GM19351 (cell line): ENCODE measurements at regions not wholly inside any gene's neighbourhood (a gene's known extent, or its start where the extent isn't known, plus 50 kb on each side); places are given as distances from the start of the nearest gene placed in this dataset.
"Not testable (repeated sequence)": the region's sequence is repeated elsewhere in the genome, so short reads cannot be mapped to it uniquely, and the experiment has no call there.

Source experiments
- ATAC-seq: cut with Tn5 transposase; IDR thresholded peaks from one replicate; pipeline ENCODE4 v1.9.1; 2021; ENCODE audit warnings: mild to moderate bottlenecking, moderate library complexity; ENCODE audit not compliant: unreplicated experiment

DNA sequence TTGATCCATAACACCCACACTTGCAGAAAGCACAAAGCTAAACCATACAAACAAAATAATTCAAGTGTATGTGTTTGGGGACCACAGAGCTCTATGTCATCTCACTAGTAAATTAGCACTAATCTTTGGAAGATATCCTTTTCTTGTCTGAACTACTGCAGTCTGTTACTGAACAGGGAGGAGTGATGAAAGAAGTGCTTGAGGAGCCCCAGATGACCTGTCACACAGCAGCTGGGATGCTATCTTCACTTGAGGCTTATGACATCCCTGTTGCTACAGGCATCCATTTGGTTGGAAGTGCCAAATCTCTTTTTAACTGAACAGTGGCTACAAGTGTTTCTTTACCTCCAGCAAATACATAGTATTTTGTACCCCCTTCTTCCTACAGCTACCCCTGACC is 386.3 kb upstream of the CHAC2 start:
- ATAC-seq = no peak

DNA sequence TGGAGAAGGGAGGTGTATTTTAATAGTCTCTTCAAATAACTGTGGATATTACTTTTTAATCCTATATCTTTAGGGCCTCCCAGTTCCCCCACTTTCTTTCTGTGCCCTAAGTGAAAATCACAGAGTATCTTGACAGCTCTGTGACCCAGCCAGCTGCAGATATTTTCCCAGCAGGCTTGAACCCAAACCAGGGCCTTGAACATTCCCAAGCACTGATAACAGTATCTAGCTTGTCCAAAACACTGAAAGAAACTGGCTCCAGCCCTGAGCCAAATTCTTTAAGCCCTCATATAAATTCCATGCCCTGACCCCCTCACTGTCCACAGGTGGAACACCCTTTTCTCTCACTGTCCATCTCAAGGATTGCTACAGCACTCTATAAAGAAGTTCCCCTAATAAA is 388.1 kb upstream of the CHAC2 start:
- no peak for ATAC-seq

DNA sequence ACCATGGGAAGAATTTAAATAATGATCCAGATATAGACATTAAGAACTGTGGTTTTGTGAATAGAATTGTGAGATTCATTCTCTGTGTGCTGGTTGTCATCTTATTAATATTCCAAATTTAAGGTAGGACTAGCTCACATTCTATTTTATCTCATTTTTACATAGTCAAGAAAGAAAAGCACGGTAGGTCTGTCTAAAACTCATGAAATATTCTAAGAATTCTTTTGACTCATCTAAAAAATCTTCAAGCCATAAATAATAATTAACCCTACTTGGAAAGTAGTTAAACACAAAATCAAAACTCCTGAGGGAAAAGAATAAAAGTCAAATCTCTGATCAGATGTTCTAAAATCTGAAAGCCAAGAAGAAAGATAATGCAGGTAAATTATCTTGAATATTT is 388.8 kb upstream of the CHAC2 start:
- no peak for ATAC-seq

DNA sequence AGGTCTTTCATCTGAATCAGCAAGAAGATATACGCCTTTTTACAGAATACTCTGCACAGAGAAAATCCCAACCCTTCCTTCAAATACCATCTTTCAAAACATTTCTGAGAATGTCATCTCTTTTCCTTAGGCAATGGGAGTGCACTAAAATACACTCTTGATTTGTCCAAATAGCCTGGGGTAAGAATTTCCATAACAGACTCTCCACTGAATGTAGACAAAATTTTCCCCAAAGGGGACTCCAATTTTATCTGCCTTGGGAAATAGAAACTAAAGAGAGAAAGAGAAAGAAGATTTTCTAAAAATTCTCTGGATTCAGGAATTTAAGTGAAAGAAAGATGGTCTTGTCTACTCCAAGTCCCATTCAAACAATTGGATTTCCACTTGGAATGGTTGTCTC is 394.5 kb upstream of the CHAC2 start:
- no peak for ATAC-seq

DNA sequence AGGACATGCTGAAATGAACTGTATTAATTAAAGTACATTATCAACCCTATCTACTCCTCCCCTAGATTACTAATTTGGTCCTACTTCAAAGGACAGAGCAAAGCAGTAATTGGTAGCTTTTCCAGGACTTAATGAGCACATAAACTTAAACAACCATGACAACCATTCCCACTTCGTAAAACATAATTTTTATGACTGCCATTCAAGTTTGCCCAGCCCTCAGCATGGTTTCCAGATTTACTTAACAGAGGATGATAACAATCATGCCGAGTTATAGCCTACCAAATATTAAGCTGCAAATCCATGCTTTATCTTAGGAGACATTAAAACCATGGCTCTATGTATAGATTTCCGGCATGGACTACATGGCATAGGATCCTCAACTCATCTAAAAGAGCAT is 401.1 kb upstream of the CHAC2 start:
- ATAC-seq = no peak

DNA sequence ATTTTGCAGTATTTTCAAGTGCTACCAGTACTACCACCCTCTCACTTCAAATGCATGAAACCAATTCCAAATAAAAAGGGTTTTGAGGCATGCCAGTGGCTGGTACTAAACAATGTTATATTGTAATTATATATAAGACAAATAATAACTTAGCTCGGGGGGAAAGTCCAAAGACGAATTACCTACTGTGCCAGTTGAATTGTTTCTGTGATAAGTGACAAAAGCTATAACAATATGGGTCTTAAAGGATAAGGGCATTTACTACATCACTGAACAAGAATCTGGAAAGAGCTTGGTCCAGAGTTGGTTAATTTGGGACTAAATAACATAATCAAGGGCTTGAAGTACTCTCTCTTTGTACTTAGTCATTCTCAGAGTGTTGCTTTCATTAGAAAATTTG is 404.7 kb upstream of the CHAC2 start:
- no peak for ATAC-seq

DNA sequence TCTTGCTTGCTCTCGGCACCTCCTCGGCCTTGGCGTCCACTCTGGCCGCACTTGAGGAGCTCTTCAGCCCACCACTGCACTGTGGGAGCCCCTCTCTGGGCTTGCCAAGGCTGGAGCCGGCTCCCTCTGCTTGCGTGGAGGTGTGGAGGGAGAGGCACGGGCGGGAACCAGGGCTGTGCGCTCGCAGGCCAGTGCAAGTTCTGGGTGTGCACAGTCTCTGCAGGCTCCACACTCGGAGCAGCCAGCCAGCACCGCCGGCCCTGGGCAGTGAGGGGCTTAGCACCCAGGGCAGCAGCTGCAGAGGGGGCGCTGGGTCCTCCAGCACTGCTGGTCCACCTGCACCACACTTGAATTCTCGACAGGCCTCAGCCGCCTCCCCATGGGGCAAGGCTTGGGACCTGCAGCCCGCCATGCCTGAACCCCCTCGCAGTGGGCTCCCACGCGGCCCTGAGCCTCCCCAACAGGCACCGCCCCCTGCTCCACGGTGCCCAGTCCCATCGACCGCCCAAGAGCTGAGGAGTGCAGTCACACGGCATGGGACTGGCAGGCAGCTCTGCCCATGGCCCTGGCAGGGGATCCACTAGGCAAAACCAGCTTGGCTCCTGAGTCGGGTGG is 411.2 kb upstream of the CHAC2 start:
- no peak for ATAC-seq

DNA sequence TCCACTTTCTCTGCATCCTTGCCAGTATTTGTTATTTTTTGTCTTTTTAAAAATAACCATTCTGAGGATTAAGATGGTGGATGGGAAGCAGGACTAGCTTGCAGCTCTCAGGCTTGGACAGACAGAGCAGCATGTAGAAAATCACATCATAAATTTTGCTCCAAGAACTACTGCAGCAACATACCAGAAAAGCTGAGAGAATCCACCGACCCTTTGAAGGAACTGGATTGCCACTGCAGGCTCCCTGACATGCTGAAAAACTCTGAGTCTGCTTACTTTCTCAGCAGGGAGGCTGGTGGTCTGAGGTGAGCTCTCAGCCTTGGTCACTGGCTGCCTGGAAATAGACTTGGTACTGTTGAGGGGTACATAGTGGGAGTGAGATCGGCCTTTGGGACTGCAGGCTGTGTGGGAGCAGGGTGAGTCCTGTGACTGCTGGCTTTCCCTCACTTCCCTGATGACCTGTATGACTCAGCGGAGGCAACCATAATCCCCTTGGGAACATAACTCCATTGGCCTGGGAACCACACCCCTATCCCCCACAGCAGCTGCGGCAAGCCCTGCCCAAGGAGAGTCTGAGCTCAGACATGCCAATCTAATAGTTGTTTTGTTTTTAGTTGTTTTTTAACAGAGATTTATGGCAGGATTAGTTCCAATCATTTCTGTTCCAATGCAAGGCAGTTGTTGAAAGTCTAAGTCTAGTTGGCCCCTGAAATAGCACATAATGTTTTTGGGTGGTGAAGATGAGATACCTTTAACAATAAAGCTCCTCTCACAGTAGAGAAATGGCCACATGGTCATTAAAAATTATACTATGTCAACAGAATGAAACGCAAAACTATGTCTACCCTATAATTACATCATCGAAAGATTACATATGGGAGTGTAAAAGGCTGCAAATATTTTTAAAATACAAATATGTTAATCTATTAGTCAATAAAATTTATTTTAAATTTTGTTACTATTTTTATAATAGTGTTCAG is 414.2 kb upstream of the CHAC2 start:
- no peak for ATAC-seq

DNA sequence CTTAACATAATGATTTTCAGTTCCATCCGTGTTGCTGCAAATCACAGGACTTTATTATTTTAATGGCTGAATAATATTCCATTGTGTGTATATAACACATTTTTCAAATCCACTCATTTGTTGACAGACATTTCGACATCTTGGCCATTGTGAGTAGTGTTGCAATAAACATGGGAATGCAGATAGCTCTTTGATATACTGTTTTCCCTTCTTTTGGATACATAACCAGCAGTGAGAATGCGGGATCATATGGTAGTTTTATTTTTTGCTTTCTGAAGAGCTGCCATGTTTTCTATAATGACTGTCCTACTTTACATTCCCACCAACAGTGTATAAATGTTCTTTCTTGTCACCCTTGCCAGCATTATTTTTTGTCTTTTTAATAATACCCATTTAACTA is 420.3 kb upstream of the CHAC2 start:
- no peak for ATAC-seq

DNA sequence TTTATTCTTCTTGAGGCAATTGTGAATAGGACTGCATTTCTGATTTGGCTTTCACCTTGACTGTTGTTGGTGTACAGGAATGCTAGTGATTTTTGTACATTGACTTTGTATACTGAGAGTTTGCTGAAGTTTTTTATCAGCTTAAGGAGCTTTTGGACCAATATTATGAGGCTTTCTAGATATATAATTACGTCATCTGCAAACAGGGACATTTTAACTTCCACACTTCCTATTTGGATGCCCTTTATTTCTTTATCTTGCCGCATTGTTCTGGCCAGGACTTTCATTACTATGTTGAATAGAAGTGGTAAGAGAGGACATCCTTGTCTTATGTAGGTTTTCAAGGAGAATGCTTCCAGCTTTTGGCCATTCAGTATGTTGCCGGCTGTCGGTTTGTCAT is 425.4 kb upstream of the CHAC2 start:
- ATAC-seq = no peak

DNA sequence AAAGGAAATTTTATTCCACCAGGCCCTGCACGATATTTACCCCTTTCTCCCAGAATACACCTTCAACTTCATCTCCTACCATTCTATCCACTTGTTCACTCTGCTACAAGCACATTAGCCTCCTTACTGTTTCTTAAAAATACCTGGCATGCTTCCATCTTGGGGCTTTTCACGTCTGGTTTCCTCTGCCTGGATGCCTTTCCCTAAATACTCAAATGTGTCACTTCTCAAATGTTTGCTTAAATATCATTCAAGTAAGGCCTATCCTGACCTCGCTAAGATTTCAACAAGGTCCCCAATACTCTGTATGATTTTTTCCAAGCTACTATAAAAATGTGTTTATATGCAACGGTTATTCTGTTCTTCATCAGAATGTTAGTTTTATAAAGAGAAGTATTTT is 433.0 kb upstream of the CHAC2 start:
- ATAC-seq = no peak

DNA sequence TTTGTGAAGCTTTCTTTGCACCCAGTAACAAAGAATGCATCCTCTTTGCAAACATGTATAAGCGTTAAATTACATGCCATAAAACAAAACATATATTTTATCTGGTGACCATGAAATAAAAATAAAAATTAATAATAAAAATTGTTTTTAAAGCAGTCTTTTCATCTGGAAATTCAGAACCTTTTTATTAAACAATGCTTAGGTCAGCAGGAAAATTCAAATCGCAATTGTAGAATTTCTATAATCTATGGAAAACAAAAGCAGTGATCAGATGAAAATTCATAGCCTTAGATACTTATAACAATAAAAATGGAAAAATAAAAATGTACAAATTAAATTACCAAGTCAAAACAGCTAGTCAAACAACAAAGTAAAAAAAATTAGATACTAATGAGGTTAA is 435.9 kb upstream of the CHAC2 start:
- no peak for ATAC-seq

DNA sequence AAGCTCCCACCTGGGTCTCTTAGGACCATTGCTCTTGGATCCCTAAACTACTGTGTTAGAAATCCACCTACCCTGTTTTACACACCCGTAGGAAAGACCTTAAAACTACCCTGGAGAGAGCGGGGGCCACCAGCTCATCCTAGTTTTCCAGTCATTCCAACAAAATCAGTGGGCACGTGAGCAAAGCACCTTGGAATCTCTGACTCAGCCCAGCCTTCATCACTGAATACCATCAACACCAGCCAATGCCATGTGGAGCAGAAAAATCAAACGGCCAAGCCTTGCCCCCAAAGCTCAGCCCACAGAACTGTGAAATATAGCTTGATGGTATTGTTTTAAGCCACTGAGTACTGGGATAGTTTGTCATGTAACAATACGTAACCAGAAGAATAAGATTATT is 449.7 kb upstream of the CHAC2 start:
- ATAC-seq = no peak

DNA sequence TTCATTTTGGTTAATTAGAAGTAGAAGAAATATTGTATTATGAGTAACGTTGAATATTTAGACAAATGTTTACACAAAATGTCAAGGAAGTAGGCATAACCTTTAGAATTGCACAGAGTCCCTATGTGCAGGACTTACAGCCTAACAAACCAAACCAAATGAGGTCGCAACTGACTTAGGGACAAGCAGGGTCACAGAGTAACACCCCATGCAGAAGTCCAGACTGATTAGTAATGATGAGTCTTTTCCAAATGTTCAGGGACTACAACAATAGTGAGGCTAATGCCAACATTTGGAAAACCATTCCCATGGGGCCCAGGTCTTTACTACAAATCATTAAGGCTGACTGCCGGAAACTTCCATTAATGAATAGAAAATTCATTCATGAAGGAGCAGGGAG is 452.5 kb upstream of the CHAC2 start:
- ATAC-seq = no peak

DNA sequence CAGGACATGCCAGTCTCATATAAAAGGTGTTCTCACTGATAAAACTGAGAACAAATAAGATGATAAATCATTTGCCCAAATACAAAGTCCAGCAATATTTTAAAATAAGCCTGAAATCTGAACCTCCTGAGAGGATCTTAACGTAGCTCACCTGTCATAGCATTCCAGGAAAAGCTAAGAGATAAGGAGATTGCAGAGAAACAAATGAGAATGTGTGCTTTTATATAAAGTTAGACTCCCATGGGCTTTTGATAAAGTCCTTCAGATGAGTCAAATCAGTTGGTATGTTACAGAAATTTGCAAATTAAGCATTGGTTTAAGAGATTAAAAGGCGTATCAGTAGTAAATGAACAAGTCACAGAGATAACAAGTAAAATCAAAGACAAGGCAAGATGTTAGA is 452.9 kb upstream of the CHAC2 start:
- ATAC-seq = no peak

DNA sequence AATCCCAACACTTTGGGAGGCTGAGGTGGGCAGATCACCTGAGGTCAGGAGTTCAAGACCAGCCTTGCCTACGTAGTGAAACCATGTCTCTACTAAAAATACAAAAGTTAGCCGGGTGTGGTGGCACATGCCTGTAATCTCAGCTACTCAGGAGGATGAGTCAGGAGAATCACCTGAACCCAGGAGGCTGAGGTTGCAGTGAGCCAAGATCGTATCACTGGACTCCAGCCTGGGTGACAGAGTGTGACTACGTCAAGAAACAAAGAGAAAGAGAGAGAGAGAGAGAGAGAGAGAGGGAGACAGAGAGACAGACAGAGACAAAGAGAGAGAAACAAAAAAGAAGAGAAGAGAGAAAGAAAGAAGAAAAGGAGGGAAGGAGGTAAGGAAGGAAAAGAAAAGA is 454.0 kb upstream of the CHAC2 start:
- ATAC-seq = not testable (repeated sequence)

DNA sequence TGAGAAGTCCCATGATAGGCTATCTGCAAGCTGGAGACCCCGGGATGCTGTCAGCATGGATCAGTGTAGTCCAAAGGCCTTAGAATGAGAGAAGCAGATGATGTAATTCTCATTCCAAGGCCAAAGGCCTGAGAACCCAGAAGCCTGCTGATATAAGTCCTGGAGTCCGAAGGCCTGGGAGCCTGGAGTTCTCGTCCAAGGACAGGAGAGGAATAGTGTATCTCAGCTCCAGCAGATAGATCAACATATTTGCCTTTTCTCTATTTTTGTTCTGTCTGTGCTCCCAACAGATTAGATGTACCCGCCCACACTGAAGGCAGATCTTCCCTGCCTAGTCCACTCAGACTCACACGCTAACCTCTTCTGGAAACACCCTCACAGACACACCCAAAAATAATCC is 454.9 kb upstream of the CHAC2 start:
- ATAC-seq = no peak

DNA sequence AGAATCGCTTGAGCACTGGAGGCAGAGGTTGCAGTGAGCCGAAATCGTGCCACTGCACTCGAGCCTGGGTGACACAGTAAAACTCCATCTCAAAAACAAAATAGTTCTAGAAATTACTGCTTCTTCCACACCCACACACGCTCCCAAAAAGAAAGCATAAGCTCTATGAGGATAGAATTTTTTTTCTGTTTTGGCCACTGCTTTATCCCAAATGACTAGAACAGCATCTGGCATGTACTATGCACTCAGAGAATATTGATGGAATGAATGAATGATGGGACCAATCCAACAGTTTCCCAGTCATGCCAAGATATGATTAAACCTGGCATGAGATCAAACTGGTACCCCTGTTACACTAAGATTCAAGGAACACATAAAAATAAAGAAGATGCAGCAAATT is 455.4 kb upstream of the CHAC2 start:
- no peak for ATAC-seq

DNA sequence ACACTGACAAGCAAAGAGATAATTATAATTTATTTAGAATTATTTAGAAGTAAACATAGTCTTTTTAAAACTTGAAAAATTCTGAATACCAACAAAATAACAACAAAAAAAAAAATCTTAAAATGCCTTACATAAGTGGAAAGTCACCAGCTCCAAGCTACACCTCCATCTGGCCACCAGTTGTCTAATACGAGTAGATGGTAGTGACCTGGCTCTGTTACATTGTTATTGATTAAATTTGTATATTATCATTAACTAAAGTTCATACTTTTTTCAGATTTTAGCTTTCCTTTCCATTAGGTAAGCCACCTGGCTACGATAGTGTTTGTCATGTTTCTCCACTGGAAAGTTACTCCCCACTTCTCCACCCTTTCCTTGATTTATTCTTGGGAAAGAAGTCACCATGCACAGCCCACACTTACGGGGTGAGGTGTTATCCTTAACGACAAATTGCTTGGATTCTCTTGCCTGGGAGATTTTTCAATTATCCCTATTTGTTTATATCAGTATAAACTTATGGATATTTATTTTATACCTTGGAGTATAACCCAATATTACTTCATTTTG is 464.5 kb upstream of the CHAC2 start:
- ATAC-seq = no peak

DNA sequence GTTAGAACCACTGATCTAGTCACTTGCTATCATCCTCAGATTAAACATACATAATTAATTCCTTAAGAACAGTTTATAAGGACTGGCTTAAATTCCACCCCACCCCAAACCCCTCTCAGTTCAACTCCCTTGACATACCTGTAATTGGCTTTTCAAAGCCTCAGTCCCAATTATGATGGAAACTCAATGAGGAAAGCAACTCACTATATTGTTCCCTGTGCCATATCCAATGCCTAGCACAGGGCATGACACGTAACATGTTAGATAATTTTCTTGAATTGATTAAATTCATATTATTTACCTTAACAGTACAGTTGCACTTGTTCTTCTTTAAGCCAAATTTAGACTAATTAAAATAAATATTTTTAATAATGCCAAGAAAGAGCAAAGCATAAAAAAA is 465.1 kb upstream of the CHAC2 start:
- ATAC-seq = no peak

DNA sequence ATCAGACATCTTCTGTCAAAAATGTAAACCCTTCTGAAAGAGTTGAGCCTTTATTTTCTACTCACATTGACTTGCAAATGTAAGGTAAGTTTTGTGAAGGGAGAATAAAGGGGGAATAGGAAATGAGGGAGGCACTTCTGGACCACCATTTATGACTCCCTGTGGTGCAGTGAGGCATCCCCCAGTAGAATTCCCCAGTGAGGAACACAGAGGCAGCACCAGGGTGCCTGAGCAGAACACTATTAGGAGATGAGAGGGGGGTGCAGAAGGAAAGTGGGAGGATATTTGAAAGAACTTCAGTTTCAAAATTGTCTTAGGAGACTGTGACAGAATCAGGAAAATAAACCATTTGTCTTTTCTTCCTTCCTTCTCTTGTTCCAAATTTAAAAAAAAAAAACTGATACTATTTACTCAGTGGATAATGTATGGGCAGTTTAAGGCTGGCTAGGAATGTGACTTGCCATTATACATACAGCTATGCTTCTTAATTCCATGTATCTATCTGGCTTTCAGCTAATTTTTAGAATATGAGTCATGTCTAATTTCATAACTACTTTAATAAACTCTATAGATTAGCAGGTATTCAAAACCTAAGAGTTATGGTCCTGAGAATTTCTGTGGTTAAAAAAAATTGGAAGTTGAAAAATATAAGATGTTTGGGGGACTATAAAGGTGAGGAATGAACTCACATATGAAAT is 478.1 kb upstream of the CHAC2 start:
- no peak for ATAC-seq

DNA sequence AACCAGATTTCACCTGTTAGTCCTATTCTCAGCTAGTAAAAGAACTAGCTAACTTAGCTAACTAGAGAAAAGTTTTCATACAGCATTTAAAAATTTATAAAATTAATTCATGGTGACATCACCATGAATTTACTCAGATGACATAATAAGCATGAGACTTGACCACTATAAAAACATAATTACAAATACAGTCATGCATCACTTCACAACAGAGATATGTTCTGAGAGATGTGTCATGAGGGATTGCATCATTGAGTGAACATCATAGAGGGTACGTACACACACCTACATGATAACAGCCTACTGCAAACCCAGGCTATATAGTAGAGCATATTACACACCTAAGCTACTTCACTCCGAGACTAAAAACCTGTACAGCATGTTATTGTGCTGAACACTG is 481.3 kb upstream of the CHAC2 start:
- ATAC-seq = no peak
